Kidney (tissue), 13 donors: ENCODE measurements at regions not wholly inside any gene's neighbourhood (a gene's known extent, or its start where the extent isn't known, plus 50 kb on each side); places are given as distances from the start of the nearest gene placed in this dataset.

Experiments
- DNase-seq, 5 donors: peaks; one replicate each; pipeline ENCODE4 v3.0.0-alpha.2; 2013 to 2020
- FAIRE-seq: peaks from 2 replicates; lab custom pipeline; 2012; peaks lifted over from hg19 to GRCh38; lab: Jason Lieb, UNC
- H3K27ac ChIP-seq, 2 donors: one replicate each; pipeline ENCODE4 v1.7.0; 2013; ENCODE audit warnings: low read depth in 2 of 2, low read length in 2 of 2, inconsistent platforms in 1 of 2
- H3K27me3 ChIP-seq: one replicate; pipeline ENCODE4 v1.7.1; 2013; ENCODE audit warnings: low read length, inconsistent platforms; ENCODE audit not compliant: control insufficient read depth, insufficient read depth
- H3K36me3 ChIP-seq, 3 donors: one replicate each; pipeline versions ENCODE4 v1.7.0 to v1.7.1; 2013; ENCODE audit warnings: low read length in 3 of 3, control low read depth in 1 of 3, inconsistent platforms in 1 of 3; ENCODE audit not compliant: insufficient read depth in 3 of 3, control insufficient read depth in 2 of 3
- H3K4me1 ChIP-seq, 3 donors: one replicate each; pipeline versions ENCODE4 v1.7.0 to v1.7.1; 2013; ENCODE audit warnings: low read length in 3 of 3, inconsistent platforms in 1 of 3, low read depth in 1 of 3; ENCODE audit not compliant: control insufficient read depth in 2 of 3, insufficient read depth in 2 of 3
- H3K4me3 ChIP-seq, 3 donors: one replicate each; pipeline versions ENCODE4 v1.7.0 to v1.8.1; 2013; ENCODE audit warnings: low read length in 3 of 3, control low read depth in 1 of 3, inconsistent platforms in 1 of 3
- H3K9ac ChIP-seq, 3 donors: one replicate each; pipeline versions ENCODE4 v1.7.0 to v1.7.1; 2013; ENCODE audit warnings: low read length in 3 of 3, control low read depth in 1 of 3, inconsistent platforms in 1 of 3
- H3K9me3 ChIP-seq, 3 donors: one replicate each; pipeline versions ENCODE4 v1.7.0 to v1.7.1; 2013; ENCODE audit warnings: low read length in 3 of 3, control low read depth in 1 of 3, inconsistent platforms in 1 of 3; ENCODE audit not compliant: control insufficient read depth in 2 of 3, insufficient read depth in 1 of 3
- intact Hi-C: fragments of 100-400 bp; cut with DNase I; formaldehyde crosslinking; loops from one replicate; pipeline ENCODE4 v1.11.1; 2022
- TF ChIP-seq, protein P1 (sequence below): IDR thresholded peaks from 3 replicates; pipeline ENCODE4 v1.5.1; 2012; ENCODE audit warnings: mild to moderate bottlenecking, moderate library complexity, borderline replicate concordance; ENCODE audit not compliant: insufficient read depth; ENCODE audit errors: extremely low read depth
- donor health status: control.
- donor health status: control.
- donor health status: control.
- donor health status: control.
- donor health status: control.
- donor health status: DM: yes; HTN: yes; CAD: no.
- donor health status: Normal renal cell carcinoma (clear cell type).

DNA sequence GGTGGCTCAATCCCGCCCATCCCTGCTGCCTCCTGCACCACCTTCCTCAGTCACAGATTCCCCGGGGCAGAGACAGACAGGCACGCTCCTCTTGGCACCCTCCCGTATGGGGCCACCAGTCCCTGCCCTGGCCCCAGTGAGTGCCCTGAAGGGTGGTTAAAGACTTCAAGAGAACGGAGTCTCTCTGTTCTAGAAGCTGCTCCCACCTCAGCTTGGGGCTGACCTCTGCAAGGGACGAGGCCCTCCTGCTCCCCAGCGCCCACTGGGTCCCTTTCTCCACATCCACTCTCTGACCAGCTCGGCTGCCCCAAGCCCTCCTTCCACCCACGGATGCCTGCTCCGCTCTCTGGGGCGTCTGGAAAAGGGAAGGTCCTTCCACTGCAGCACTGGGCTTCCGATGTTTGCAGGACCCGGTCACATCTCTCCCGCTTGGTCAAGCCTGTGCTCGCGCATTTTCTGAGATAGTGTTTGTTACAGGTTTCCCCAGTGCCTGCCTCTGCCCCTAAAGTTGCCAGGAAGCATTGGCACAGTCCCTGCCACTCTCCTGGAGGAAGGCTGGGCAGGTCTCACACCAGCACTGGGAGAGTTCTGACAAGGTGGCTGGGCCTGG, 1487.9 kb downstream of the TBC1D22A start:
- FAIRE-seq (no peak), DNase-seq (no peak)
- Histone ChIP-seq H3K27ac (no peak overlapping the region), H3K36me3 (no peaks in the 10 kb centered on the region), H3K4me1 (no peaks in the 10 kb centered on the region), H3K4me3 (no peak overlapping the region), H3K9ac (no peak overlapping the region), H3K27me3 (peaks cover 5% of the 10 kb centered on the region), H3K9me3 (no peaks in the 10 kb centered on the region)
- intact Hi-C loops: no loop called here
- TF ChIP-seq, protein P1, sequence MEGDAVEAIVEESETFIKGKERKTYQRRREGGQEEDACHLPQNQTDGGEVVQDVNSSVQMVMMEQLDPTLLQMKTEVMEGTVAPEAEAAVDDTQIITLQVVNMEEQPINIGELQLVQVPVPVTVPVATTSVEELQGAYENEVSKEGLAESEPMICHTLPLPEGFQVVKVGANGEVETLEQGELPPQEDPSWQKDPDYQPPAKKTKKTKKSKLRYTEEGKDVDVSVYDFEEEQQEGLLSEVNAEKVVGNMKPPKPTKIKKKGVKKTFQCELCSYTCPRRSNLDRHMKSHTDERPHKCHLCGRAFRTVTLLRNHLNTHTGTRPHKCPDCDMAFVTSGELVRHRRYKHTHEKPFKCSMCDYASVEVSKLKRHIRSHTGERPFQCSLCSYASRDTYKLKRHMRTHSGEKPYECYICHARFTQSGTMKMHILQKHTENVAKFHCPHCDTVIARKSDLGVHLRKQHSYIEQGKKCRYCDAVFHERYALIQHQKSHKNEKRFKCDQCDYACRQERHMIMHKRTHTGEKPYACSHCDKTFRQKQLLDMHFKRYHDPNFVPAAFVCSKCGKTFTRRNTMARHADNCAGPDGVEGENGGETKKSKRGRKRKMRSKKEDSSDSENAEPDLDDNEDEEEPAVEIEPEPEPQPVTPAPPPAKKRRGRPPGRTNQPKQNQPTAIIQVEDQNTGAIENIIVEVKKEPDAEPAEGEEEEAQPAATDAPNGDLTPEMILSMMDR: no peak

DNA sequence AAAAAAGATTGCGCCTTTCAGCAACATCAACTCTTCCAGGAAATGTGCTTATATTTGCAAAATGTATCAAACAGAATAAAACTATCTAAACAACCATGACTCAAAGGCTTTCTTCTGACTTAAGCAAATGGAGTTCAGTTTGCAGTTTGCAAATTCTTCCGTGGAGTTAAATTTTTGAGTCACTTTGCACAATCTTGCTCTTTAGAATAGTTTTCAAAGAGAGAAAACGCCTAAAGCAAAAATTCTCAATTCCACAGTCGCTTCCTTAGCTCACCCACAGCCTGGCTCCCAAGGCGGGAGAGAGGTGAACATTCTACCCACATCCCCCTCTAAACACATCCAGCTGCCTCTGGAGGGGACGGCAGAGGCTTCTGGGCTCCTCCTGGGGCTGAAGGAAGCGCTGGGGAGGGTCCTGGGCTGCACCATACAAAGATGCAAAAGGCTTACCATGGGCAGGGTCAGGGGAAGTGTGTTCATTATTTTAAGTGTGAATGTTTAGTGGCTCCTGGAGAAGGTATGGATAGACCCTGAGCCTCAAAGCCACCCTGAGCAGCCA, 1487.3 kb downstream of the TBC1D22A start:
- DNase-seq (no peak), FAIRE-seq (no peak)
- TF ChIP-seq, protein P1: no peak
- no peaks in the 10 kb centered on the region for H3K36me3 ChIP-seq
- no peak overlapping the region for H3K27ac ChIP-seq
- H3K9ac ChIP-seq: no peak overlapping the region
- H3K4me1 ChIP-seq: no peaks in the 10 kb centered on the region
- H3K9me3 ChIP-seq: no peaks in the 10 kb centered on the region
- H3K27me3 ChIP-seq: peaks cover 5% of the 10 kb centered on the region
- intact Hi-C loops: no loop called here
- H3K4me3 ChIP-seq: no peak overlapping the region

DNA sequence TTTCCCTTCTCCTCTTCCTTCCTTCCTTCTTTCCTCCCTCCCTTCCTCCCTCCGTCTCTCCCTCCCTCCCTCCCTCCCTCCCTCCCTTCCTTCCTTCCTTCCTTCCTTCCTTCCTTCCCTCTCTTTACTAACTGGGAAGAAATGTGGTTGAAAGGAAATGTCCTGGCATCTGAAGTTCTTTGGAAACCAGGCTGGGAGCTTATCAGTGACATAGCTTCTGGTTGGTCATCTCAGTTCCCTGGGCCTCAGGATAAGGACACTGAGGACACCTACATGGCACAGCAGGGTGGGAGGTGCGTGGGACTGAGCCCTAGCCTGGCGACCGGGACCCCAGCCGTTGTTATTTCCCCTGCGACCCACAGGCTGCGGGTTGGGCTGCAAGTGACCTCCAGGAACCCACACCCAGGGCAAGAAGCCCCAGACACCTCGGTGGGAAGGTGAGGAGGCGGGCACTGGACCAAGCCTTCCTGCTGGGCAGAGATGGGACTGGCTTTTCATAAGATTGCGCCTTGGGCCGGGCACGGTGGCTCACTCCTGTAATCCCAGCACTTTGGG, 1486.5 kb downstream of the TBC1D22A start:
- H3K4me1 ChIP-seq: no peaks in the 10 kb centered on the region
- TF ChIP-seq, protein P1: no peak
- no peak for FAIRE-seq
- H3K9me3 ChIP-seq: no peaks in the 10 kb centered on the region
- no peak for DNase-seq
- H3K4me3 ChIP-seq: no peak overlapping the region
- H3K9ac ChIP-seq: no peak overlapping the region
- H3K36me3 ChIP-seq: no peaks in the 10 kb centered on the region
- intact Hi-C loops: no loop called here
- H3K27me3 ChIP-seq: peaks cover 5% of the 10 kb centered on the region
- no peak overlapping the region for H3K27ac ChIP-seq

DNA sequence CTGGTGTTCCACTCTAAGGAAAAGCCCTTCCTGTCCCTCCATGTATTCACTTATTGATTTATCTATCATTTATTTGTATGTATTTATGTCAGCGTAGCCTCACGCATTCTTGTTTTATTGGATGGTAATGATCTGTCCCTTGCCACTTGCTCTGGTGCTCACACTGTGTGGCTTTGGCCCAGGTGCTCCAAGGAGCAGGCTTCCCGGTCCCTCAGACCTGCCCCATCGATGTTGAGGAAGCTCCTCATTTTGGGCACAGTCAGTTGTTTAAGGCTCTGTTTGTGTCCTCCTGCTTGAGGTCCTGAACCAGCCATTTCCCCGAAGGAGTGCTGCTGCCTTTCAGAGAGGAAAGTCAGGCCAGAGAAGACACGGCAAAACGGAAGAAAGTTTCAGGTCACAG, 1485.4 kb downstream of the TBC1D22A start:
- H3K9me3 ChIP-seq: no peaks in the 10 kb centered on the region

More for the DNA sequence above, 1485.4 kb downstream of the TBC1D22A start:
- intact Hi-C loops: no loop called here
- H3K9ac ChIP-seq: no peak overlapping the region
- no peak overlapping the region for H3K4me3 ChIP-seq
- no peak for DNase-seq
- no peaks in the 10 kb centered on the region for H3K4me1 ChIP-seq
- H3K27ac ChIP-seq: no peak overlapping the region
- H3K36me3 ChIP-seq: no peaks in the 10 kb centered on the region
- TF ChIP-seq, protein P1: no peak
- no peak for FAIRE-seq
- peaks cover 5% of the 10 kb centered on the region for H3K27me3 ChIP-seq
